Activated CD8-positive, alpha-beta T cell treated with anti-CD3 and anti-CD28 coated beads for 36 hours (primary cell): ENCODE measurements at regions not wholly inside any gene's neighbourhood (a gene's known extent, or its start where the extent isn't known, plus 50 kb on each side); places are given as distances from the start of the nearest gene placed in this dataset.

Experiments used
- ATAC-seq: fragments of 200-7000 bp; cut with Tn5 transposase; one replicate; pipeline ENCODE4 v1.10.0; 2021; ENCODE audit warnings: mild to moderate bottlenecking, moderate library complexity
- CTCF ChIA-PET: fragments of 350-600 bp; sonication (Branson Sonifier 250); formaldehyde crosslinking; loops from one replicate; lab custom pipeline; 2021; ENCODE audit warnings: antibody characterized with exemption; lab: Charles Lee
- POLR2A ChIA-PET: fragments of 350-600 bp; sonication (Branson Sonifier 250); formaldehyde crosslinking; loops from one replicate; lab custom pipeline; 2021; ENCODE audit warnings: antibody characterized with exemption; lab: Charles Lee
- DNase-seq: peaks from one replicate; pipeline ENCODE4 v3.0.0-alpha.2; 2020
- H3K27ac Mint-ChIP-seq: one replicate; pipeline ENCODE4 v1.8.0; 2021; ENCODE audit warnings: mild to moderate bottlenecking, mixed read lengths
- H3K27me3 Mint-ChIP-seq: one replicate; pipeline ENCODE4 v1.8.0; 2021; ENCODE audit warnings: mixed read lengths
- H3K36me3 Mint-ChIP-seq: one replicate; pipeline ENCODE4 v1.8.0; 2021; ENCODE audit warnings: low read depth, mixed read lengths
- H3K4me1 Mint-ChIP-seq: one replicate; pipeline ENCODE4 v1.8.0; 2021; ENCODE audit warnings: low read depth, mixed read lengths
- H3K4me3 Mint-ChIP-seq: one replicate; pipeline ENCODE4 v1.8.0; 2021; ENCODE audit warnings: mild to moderate bottlenecking, moderate library complexity, mixed read lengths
- H3K9me3 Mint-ChIP-seq: one replicate; pipeline ENCODE4 v1.8.0; 2021; ENCODE audit warnings: mixed read lengths
- CTCF ChIP-seq: fragments of 200-600 bp; IDR thresholded peaks from one replicate; pipeline ENCODE4 v1.8.0; 2022; ENCODE audit warnings: antibody characterized with exemption, mild to moderate bottlenecking
- intact Hi-C: fragments of 100-400 bp; cut with micrococcal nuclease; formaldehyde crosslinking; loops from one replicate; pipeline ENCODE4 v1.10.0; 2022

- intact Hi-C loops, result no loop called here
- ChIA-PET CTCF (no interaction called here), POLR2A (interaction anchor here (0.6 kb wide), 1 partner anchor 63 kb away, joined by 3 read pairs; no protein-coding TSS in a partner anchor)
- no peaks in the 10 kb centered on the region for H3K27me3 Mint-ChIP-seq
- no peak overlapping the region for H3K4me3 Mint-ChIP-seq
- no peak overlapping the region for H3K27ac Mint-ChIP-seq
- DNase-seq, result no peak
- TF ChIP-seq CTCF, result no peak
- no peaks in the 10 kb centered on the region for H3K9me3 Mint-ChIP-seq
- no peaks in the 10 kb centered on the region for H3K4me1 Mint-ChIP-seq
- H3K36me3 Mint-ChIP-seq, result no peaks in the 10 kb centered on the region
- ATAC-seq, result no peak
These were observed 2086.5 kb upstream of the TENM3 start for GRCh38 chr4:180156684-180157083.

DNA sequence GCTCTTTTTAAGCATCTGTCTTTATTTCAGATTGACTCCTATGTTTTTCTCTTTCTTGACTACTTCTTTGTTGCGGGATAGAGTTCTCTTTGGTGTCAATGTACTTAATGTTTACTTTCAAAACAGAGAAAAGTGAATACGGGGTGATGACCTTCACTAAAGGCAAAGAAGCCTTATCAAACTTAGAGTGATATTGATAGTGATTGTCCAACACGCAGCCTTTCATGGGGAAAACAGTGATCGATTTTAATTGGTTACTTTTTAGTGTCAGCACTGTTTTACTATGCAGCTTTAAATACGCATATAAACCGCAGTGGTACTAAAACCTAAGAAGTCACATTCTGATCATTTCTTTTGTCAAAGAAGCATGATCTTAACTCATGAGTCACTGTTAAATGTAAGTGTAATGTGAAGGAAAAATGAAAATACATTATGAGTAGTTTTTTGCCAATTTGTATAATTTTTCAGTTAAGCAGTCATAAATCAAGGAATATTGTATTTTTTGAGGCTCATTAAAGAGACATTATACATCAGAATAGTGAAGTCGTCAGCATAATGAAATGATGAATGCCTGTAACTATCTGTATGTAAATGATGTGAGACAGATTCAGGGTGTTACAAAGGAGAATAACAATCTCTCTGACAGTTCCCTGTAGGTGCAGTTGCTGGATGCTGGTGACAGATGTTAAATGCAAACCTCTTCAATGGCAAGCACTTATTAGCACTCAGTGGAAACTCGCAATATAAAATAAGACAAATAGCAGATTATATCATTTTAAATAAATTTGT is 2082.8 kb upstream of the TENM3 start:
- CTCF ChIA-PET, result no interaction called here
- POLR2A ChIA-PET, result no interaction called here

GRCh38 chr4:180164799-180165198 is 2078.4 kb upstream of the TENM3 start:
- no peaks in the 10 kb centered on the region for H3K4me1 Mint-ChIP-seq
- peaks cover 1% of the 10 kb centered on the region for H3K9me3 Mint-ChIP-seq
- H3K27me3 Mint-ChIP-seq, result no peaks in the 10 kb centered on the region
- H3K27ac Mint-ChIP-seq, result no peak overlapping the region
- ATAC-seq (no peak), DNase-seq (no peak)
- no peak for TF ChIP-seq CTCF
- ChIA-PET POLR2A (no interaction called here), CTCF (no interaction called here)
- intact Hi-C loops, result no loop called here
- H3K36me3 Mint-ChIP-seq, result no peaks in the 10 kb centered on the region
- H3K4me3 Mint-ChIP-seq, result no peak overlapping the region

More for the DNA sequence above, 2082.8 kb upstream of the TENM3 start:
- TF ChIP-seq CTCF, result no peak
- H3K27ac Mint-ChIP-seq, result no peak overlapping the region
- ATAC-seq (no peak), DNase-seq (no peak)
- H3K9me3 Mint-ChIP-seq, result peaks cover 1% of the 10 kb centered on the region
- H3K4me3 Mint-ChIP-seq, result no peak overlapping the region
- H3K27me3 Mint-ChIP-seq, result no peaks in the 10 kb centered on the region
- no peaks in the 10 kb centered on the region for H3K4me1 Mint-ChIP-seq
- no peaks in the 10 kb centered on the region for H3K36me3 Mint-ChIP-seq
- intact Hi-C loops, result no loop called here

GRCh38 chr4:180169394-180169793 is 2073.8 kb upstream of the TENM3 start:
- ChIA-PET CTCF (no interaction called here), POLR2A (no interaction called here)
- Mint-ChIP-seq H3K27ac (no peak overlapping the region), H3K4me1 (no peaks in the 10 kb centered on the region), H3K4me3 (no peak overlapping the region), H3K27me3 (no peaks in the 10 kb centered on the region), H3K9me3 (no peaks in the 10 kb centered on the region), H3K36me3 (no peaks in the 10 kb centered on the region)
- no peak for DNase-seq
- no peak for TF ChIP-seq CTCF
- intact Hi-C loops, result no loop called here
- ATAC-seq, result no peak

DNA sequence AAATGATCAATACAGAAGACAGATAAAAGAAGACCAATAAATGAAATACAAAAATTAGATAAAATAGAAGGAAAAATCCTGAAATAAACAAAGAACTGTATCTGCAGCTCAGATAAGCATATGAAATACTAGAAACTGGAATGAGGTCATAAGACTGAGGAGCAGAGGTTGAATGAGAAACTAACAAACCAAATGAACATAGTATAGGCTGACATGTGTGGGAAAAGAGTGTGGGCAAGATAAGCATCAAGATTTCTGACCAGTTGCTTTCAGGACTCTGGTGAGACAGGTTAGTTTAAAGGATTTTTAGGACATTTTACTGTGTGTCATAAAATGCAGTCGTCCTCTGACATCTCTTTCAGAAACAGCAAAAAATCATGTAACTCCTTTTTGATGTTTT is 2073.2 kb upstream of the TENM3 start:
- Mint-ChIP-seq H3K9me3 (no peaks in the 10 kb centered on the region), H3K36me3 (no peaks in the 10 kb centered on the region), H3K4me1 (no peaks in the 10 kb centered on the region), H3K27ac (no peak overlapping the region), H3K27me3 (no peaks in the 10 kb centered on the region), H3K4me3 (no peak overlapping the region)
- TF ChIP-seq CTCF, result no peak
- no peak for ATAC-seq
- ChIA-PET POLR2A (no interaction called here), CTCF (no interaction called here)
- intact Hi-C loops, result no loop called here
- DNase-seq, result no peak
